Endothelial cell of umbilical vein (primary cell): ENCODE measurements at regions not wholly inside any gene's neighbourhood (a gene's known extent, or its start where the extent isn't known, plus 50 kb on each side); places are given as distances from the start of the nearest gene placed in this dataset.

ENCODE experiments used
- BruUV-seq: library from RNA; stranded (reverse); fragments of 400-500 nt; replicated peaks from 2 replicates; lab custom pipeline; 2021; lab: Mats Ljungman, UMichigan
- CTCF ChIA-PET: fragments of 300-600, 350-600 bp; sonication (Branson Sonifier 250); formaldehyde crosslinking; loops from one replicate; lab custom pipeline; 2021; ENCODE audit warnings: antibody characterized with exemption, inconsistent platforms; lab: Charles Lee
- POLR2A ChIA-PET: fragments of 300-600, 350-600 bp; sonication (Branson Sonifier 250); formaldehyde crosslinking; loops from one replicate; lab custom pipeline; 2021; ENCODE audit warnings: antibody characterized with exemption, inconsistent platforms; lab: Charles Lee
- DNase-seq: peaks from one replicate; pipeline ENCODE4 v3.0.0-alpha.2; 2011; ENCODE audit warnings: low read depth, low spot score
- FAIRE-seq: peaks from 2 replicates; lab custom pipeline; 2011; peaks lifted over from hg19 to GRCh38; lab: Jason Lieb, UNC
- H2AFZ ChIP-seq: 2 replicates; pipeline ENCODE4 v1.6.0; 2012; ENCODE audit warnings: low read depth, low read length, control low read depth, inconsistent platforms
- H3K27ac ChIP-seq: 2 replicates; pipeline ENCODE4 v1.5.1; 2011; ENCODE audit warnings: low read depth, mild to moderate bottlenecking, control low read depth, low read length, moderate library complexity; ENCODE audit not compliant: insufficient read depth
- H3K27me3 ChIP-seq, 2 experiments: 2 replicates each; pipeline versions ENCODE4 v1.6.0 to v1.6.1; 2011; ENCODE audit warnings: low read length in 2 of 2, mixed read lengths in 1 of 2; ENCODE audit not compliant: control insufficient read depth in 2 of 2, insufficient read depth in 2 of 2
- H3K36me3 ChIP-seq, 2 experiments: 2 replicates in 1 of 2; 3 replicates in 1 of 2; pipeline ENCODE4 v1.5.1; 2011; ENCODE audit warnings: low read length in 2 of 2, mild to moderate bottlenecking in 1 of 2, moderate library complexity in 1 of 2; ENCODE audit not compliant: control insufficient read depth in 2 of 2, insufficient read depth in 2 of 2; ENCODE audit errors: extremely low read depth in 1 of 2
- H3K4me1 ChIP-seq: 3 replicates; pipeline ENCODE4 v1.5.1; 2011; ENCODE audit warnings: mild to moderate bottlenecking, low read length; ENCODE audit not compliant: control insufficient read depth, insufficient read depth; ENCODE audit errors: extremely low read depth
- H3K4me2 ChIP-seq: 2 replicates; pipeline ENCODE4 v1.6.1; 2011; ENCODE audit warnings: low read length, control low read depth, mixed read lengths; ENCODE audit not compliant: insufficient read depth
- H3K4me3 ChIP-seq, 3 experiments: fragments of 200-600 bp in 1 of 3; sonication (generic), shearing (Covaris generic) in 1 of 3; replicated peaks in 1 of 3; 2 replicates each; pipeline ENCODE4 v1.5.1; 2011 to 2016; ENCODE audit warnings: control low read depth in 3 of 3, low read length in 3 of 3, mild to moderate bottlenecking in 2 of 3, inconsistent platforms in 1 of 3, low read depth in 1 of 3, moderate library complexity in 1 of 3; ENCODE audit not compliant: insufficient read depth in 1 of 3
- H3K79me2 ChIP-seq: 2 replicates; pipeline ENCODE4 v1.6.0; 2012; ENCODE audit warnings: low read length, inconsistent platforms; ENCODE audit not compliant: control insufficient read depth, insufficient read depth
- H3K9ac ChIP-seq: replicated peaks from 2 replicates; pipeline ENCODE3; 2011; ENCODE audit warnings: low read length, control low read depth; ENCODE audit not compliant: insufficient read depth; ENCODE audit errors: extremely low read depth
- H3K9me1 ChIP-seq: replicated peaks from 3 replicates; pipeline ENCODE4 v1.6.0; 2011; ENCODE audit warnings: mild to moderate bottlenecking, low read length; ENCODE audit not compliant: control insufficient read depth, insufficient read depth; ENCODE audit errors: extremely low read depth
- H3K9me3 ChIP-seq: replicated peaks from 2 replicates; pipeline ENCODE4 v1.5.1; 2012; ENCODE audit warnings: low read length, inconsistent platforms; ENCODE audit not compliant: control insufficient read depth, insufficient read depth
- H4K20me1 ChIP-seq: replicated peaks from 2 replicates; pipeline ENCODE3; 2011; ENCODE audit warnings: mild to moderate bottlenecking, low read length; ENCODE audit not compliant: control insufficient read depth, insufficient read depth; ENCODE audit errors: extremely low read depth
- EZH2 ChIP-seq: IDR thresholded peaks from 2 replicates; pipeline ENCODE4 v1.6.1; 2012; ENCODE audit warnings: borderline replicate concordance, low read depth, mild to moderate bottlenecking, moderate library complexity, low read length, inconsistent platforms; ENCODE audit not compliant: severe bottlenecking
- FOS ChIP-seq: IDR thresholded peaks from 2 replicates; pipeline ENCODE4 v1.6.1; 2011; ENCODE audit warnings: mild to moderate bottlenecking, low read length, moderate library complexity, borderline replicate concordance; ENCODE audit not compliant: insufficient read depth
- GATA2 ChIP-seq: IDR thresholded peaks from 2 replicates; pipeline ENCODE4 v1.7.0; 2011; ENCODE audit warnings: low read depth, mild to moderate bottlenecking, moderate library complexity, mixed read lengths, low read length; ENCODE audit not compliant: insufficient read length, insufficient read depth
- JUN ChIP-seq: IDR thresholded peaks from 2 replicates; pipeline ENCODE4 v1.6.1; 2011; ENCODE audit warnings: borderline replicate concordance, low read depth; ENCODE audit not compliant: insufficient read length, insufficient read depth
- MYC ChIP-seq: IDR thresholded peaks from one replicate; pipeline ENCODE4 v1.6.1; 2011; ENCODE audit warnings: mild to moderate bottlenecking, low read depth, low read length
- POLR2A ChIP-seq: IDR thresholded peaks from 2 replicates; pipeline ENCODE4 v1.6.1; 2012; ENCODE audit warnings: low read depth, mild to moderate bottlenecking, control low read depth, low read length
- POLR2AphosphoS5 ChIP-seq: IDR thresholded peaks from 2 replicates; pipeline ENCODE4 v1.6.1; 2012; ENCODE audit warnings: low read depth, mild to moderate bottlenecking, control low read depth, low read length, moderate library complexity; ENCODE audit not compliant: insufficient read depth
- dilution Hi-C: fragments of 300-500 bp; cut with MboI; formaldehyde crosslinking; loops from one replicate; pipeline ENCODE4 v1.15.0; 2019; ENCODE audit warnings: low sequenced_read_pairs; ENCODE audit not compliant: extremely low pct_ligation_motif_present
- intact Hi-C: fragments of 100-400 bp; cut with micrococcal nuclease; formaldehyde crosslinking; loops from one replicate; pipeline ENCODE4 v1.10.0; 2022
- TF ChIP-seq, protein P1 (sequence below), 2 donors: IDR thresholded peaks; 1 replicate in 1 of 2; 2 replicates in 1 of 2; pipeline ENCODE4 v1.5.1; 2011; ENCODE audit warnings: low read length in 2 of 2, mild to moderate bottlenecking in 2 of 2, moderate library complexity in 2 of 2, control low read depth in 1 of 2, inconsistent platforms in 1 of 2, low read depth in 1 of 2; ENCODE audit not compliant: insufficient read depth in 1 of 2; ENCODE audit errors: extremely low read depth in 1 of 2
- TF ChIP-seq, protein P2 (sequence below): IDR thresholded peaks from 2 replicates; pipeline ENCODE4 v1.6.1; 2011; ENCODE audit not compliant: insufficient read depth, insufficient read length

DNA sequence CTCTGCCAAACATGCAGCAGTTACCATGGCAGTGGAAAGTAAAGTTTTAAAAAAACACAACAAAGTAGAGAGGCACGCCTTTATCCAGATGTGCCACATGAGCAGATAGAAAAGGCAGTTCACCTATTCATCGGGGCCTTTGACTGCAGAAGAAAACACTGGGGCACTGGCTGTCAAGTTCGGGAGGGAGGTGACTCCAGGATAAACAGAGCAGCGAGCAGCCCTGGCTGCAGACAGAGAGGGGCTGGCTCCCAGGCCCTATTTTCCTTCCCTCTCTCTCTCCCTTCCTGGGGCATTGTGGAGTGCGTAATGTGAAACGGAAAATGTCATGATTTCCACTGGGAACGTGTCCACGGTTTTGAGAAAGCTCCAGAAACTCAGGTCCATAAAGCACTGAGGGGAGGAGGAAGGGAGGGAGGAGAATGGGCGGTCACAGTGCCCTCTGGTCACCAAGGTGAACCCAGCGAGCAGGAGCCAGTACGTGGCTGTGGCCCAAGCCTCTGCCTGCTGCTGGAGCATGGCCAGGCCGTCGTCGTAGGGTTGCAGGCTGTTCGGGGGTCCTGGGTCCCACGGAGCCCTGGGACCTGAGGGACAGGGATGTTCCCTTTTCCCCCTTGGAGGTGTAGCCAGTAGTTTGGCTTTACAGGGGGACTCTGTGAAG is 114.7 kb upstream of the IRF2BP2 start:
- no peaks in the 10 kb centered on the region for H3K79me2 ChIP-seq
- FAIRE-seq (no peak), DNase-seq (peak; percentile 99)
- H2AFZ ChIP-seq: no peak overlapping the region
- H4K20me1 ChIP-seq: no peaks in the 10 kb centered on the region
- ChIA-PET CTCF (interaction anchor here (0.8 to 3.8 kb wide), 28 partner anchors 8 to 368 kb away, joined by 3 to 51 read pairs (median 6); partner anchors contain the start of gene IRF2BP2), POLR2A (interaction anchor here (0.6 to 2.9 kb wide), 20 partner anchors 17 to 359 kb away, joined by 3 to 48 read pairs (median 4); partner anchors contain the start of gene IRF2BP2)
- peak; percentile 74 for TF ChIP-seq JUN
- no peak for TF ChIP-seq POLR2A
- no peak for TF ChIP-seq EZH2
- H3K27ac ChIP-seq: peak overlapping the region; percentile 91
- H3K27me3 ChIP-seq: no peaks in the 10 kb centered on the region
- H3K9me3 ChIP-seq: no peaks in the 10 kb centered on the region
- BruUV-seq: no TSS peak
- H3K9ac ChIP-seq: peak overlapping the region; percentile 95
- peak overlapping the region; percentile 33 for H3K4me2 ChIP-seq
- H3K4me3 ChIP-seq: no peak overlapping the region
- intact Hi-C loops: loop anchor here (1.0 to 2.0 kb wide), 20 partner anchors 20 to 780 kb away; partner anchors contain the start of gene B3GALNT2
- H3K4me1 ChIP-seq: peaks cover 67% of the 10 kb centered on the region
- no peaks in the 10 kb centered on the region for H3K36me3 ChIP-seq
- H3K9me1 ChIP-seq: no peaks in the 10 kb centered on the region
- dilution Hi-C loops: loop anchor here (10.0 to 25.0 kb wide), 2 partner anchors 113 to 350 kb away; no protein-coding TSS in a partner anchor

DNA sequence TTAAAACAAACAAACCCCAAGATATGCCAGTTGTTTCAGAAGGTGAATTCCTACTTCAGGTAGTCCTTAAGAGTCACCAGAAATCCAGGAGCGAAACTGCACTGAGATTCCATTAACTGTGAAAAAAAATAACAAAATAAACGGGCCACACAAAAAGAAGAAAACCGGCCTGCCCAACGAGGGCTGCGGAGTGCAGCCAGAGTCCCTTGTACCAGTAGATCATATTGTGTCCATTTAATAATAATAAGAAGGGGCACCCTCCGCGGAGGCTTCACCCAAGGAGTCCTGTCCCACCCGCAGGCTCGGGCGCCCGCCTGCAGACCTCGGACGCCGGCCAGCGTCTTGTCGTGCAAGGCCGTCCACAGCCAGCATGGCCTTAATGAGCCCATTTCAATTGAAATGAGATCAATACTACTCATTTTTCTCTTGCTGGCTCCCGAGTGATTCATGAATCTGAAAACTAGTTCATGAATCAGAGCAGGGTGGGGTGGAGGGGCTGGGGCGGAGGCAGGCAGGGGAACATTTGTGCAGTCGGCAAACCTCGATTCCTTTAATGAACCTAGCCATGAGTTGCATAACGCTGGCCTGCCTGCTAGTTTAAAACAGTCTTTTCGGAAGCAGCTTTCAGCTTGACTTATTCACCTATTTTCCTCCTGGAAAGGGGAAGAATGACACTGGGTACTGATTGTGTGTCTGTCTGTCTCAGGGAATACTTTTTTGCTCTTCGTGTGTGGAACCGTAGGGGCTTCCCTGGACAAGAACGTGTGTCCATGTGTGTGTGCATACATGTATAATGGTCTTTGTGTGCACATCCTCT is 113.1 kb upstream of the IRF2BP2 start:
- TF ChIP-seq EZH2 (no peak), MYC (no peak), GATA2 (no peak), POLR2A (no peak), POLR2AphosphoS5 (no peak), JUN (no peak), FOS (no peak)
- TF ChIP-seq, protein P1, sequence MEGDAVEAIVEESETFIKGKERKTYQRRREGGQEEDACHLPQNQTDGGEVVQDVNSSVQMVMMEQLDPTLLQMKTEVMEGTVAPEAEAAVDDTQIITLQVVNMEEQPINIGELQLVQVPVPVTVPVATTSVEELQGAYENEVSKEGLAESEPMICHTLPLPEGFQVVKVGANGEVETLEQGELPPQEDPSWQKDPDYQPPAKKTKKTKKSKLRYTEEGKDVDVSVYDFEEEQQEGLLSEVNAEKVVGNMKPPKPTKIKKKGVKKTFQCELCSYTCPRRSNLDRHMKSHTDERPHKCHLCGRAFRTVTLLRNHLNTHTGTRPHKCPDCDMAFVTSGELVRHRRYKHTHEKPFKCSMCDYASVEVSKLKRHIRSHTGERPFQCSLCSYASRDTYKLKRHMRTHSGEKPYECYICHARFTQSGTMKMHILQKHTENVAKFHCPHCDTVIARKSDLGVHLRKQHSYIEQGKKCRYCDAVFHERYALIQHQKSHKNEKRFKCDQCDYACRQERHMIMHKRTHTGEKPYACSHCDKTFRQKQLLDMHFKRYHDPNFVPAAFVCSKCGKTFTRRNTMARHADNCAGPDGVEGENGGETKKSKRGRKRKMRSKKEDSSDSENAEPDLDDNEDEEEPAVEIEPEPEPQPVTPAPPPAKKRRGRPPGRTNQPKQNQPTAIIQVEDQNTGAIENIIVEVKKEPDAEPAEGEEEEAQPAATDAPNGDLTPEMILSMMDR (IDR thresholded peaks at IDR 0.05; ENCODE audit: extremely low read depth in 1 of 2, insufficient read depth in 1 of 2, low read depth in 1 of 2, low read length in 2 of 2): no peak
- TF ChIP-seq, protein P2, sequence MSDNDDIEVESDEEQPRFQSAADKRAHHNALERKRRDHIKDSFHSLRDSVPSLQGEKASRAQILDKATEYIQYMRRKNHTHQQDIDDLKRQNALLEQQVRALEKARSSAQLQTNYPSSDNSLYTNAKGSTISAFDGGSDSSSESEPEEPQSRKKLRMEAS: no peak
- DNase-seq (peak; percentile 21), FAIRE-seq (no peak)
- H3K9me3 ChIP-seq: no peaks in the 10 kb centered on the region
- H3K79me2 ChIP-seq: no peaks in the 10 kb centered on the region
- intact Hi-C loops (no loop called here), dilution Hi-C loops (loop anchor here (10.0 kb wide), 1 partner anchor 352 kb away; no protein-coding TSS in a partner anchor)
- H3K4me3 ChIP-seq: peak overlapping the region in 1 of 3 experiments; percentile 8
- BruUV-seq: no TSS peak
- ChIA-PET CTCF (interaction anchor here (0.9 to 3.8 kb wide), 21 partner anchors 10 to 360 kb away, joined by 3 to 51 read pairs (median 8); partner anchors contain the start of gene IRF2BP2), POLR2A (interaction anchor here (1.1 to 2.9 kb wide), 10 partner anchors 21 to 360 kb away, joined by 3 to 48 read pairs (median 7); partner anchors contain the start of gene IRF2BP2)
- peak overlapping the region; percentile 95 for H3K9ac ChIP-seq
- peak overlapping the region; percentile 91 for H3K27ac ChIP-seq
- no peaks in the 10 kb centered on the region for H4K20me1 ChIP-seq
- H3K9me1 ChIP-seq: no peaks in the 10 kb centered on the region
- H3K4me1 ChIP-seq: peaks cover 82% of the 10 kb centered on the region
- H2AFZ ChIP-seq: no peak overlapping the region
- peak overlapping the region; percentile 68 for H3K4me2 ChIP-seq
- no peaks in the 10 kb centered on the region for H3K36me3 ChIP-seq
- no peaks in the 10 kb centered on the region for H3K27me3 ChIP-seq
